Superior temporal gyrus (tissue), 1 donor: ENCODE measurements at regions not wholly inside any gene's neighbourhood (a gene's known extent, or its start where the extent isn't known, plus 50 kb on each side); places are given as distances from the start of the nearest gene placed in this dataset.
"Not testable (repeated sequence)": the region's sequence is repeated elsewhere in the genome, so short reads cannot be mapped to it uniquely, and the experiment has no call there.

Experiments
- DNase-seq: peaks from one replicate; pipeline ENCODE4 v3.0.0-alpha.2; 2016; ENCODE audit errors: extremely low spot score

GRCh38 chr5:6321078-6321477 lies 57.3 kb downstream of the MED10 start:
- no peak for DNase-seq

- no peak for DNase-seq
Measured at GRCh38 chr5:6319116-6319515, 59.2 kb downstream of the MED10 start.

GRCh38 chr5:6317116-6317798 lies 61.1 kb downstream of the MED10 start:
- peak; percentile 36 for DNase-seq

- DNase-seq = no peak
Measured at GRCh38 chr5:6315580-6315979, 62.8 kb downstream of the MED10 start.

GRCh38 chr5:6311568-6312501 lies 66.5 kb downstream of the MED10 start:
- peak; percentile 35 for DNase-seq

- DNase-seq = no peak
Measured at GRCh38 chr5:6309949-6310348, 68.4 kb downstream of the MED10 start.

GRCh38 chr5:6308683-6309082 lies 69.7 kb downstream of the MED10 start:
- DNase-seq = no peak

- no peak for DNase-seq
Measured at GRCh38 chr5:6307304-6307703, 71.0 kb downstream of the MED10 start.

- no peak for DNase-seq
Measured at GRCh38 chr5:6305853-6306252, 72.5 kb downstream of the MED10 start.

- DNase-seq = no peak
Measured at GRCh38 chr5:6302684-6303083, 75.7 kb downstream of the MED10 start.

GRCh38 chr5:6302075-6302474 lies 76.3 kb downstream of the MED10 start:
- no peak for DNase-seq

- no peak for DNase-seq
Measured at GRCh38 chr5:6296524-6296923, 81.8 kb downstream of the MED10 start.

GRCh38 chr5:6291961-6292360 lies 86.4 kb downstream of the MED10 start:
- DNase-seq = no peak

- DNase-seq = no peak
Measured at GRCh38 chr5:6289239-6289638, 89.1 kb downstream of the MED10 start.

GRCh38 chr5:6287176-6287575 lies 91.2 kb downstream of the MED10 start:
- DNase-seq = no peak

GRCh38 chr5:6286404-6286803 lies 91.9 kb downstream of the MED10 start:
- peak; percentile 34 for DNase-seq

- DNase-seq = not testable (repeated sequence)
Measured at GRCh38 chr5:6284491-6284890, 93.9 kb downstream of the MED10 start.

GRCh38 chr5:6282352-6282751 lies 96.0 kb downstream of the MED10 start:
- DNase-seq = no peak

- no peak for DNase-seq
Measured at GRCh38 chr5:6281818-6282217, 96.5 kb downstream of the MED10 start.

GRCh38 chr5:6280425-6281100 lies 97.8 kb downstream of the MED10 start:
- DNase-seq = no peak

- peak; percentile 82 for DNase-seq
Measured at GRCh38 chr5:6279607-6280006, 98.7 kb downstream of the MED10 start.

GRCh38 chr5:6274846-6275543 lies 103.4 kb downstream of the MED10 start:
- DNase-seq = no peak
